Fibroblast of lung (primary cell): ENCODE measurements at regions not wholly inside any gene's neighbourhood (a gene's known extent, or its start where the extent isn't known, plus 50 kb on each side); places are given as distances from the start of the nearest gene placed in this dataset.

Source experiments
- DNase-seq, 2 donors: peaks; one replicate each; pipeline versions ENCODE4 v3.0.0 to v3.0.0-alpha.2; 2010; ENCODE audit warnings: low read depth in 2 of 2
- H2AFZ ChIP-seq: 2 replicates; pipeline ENCODE4 v1.5.1; 2012; ENCODE audit warnings: low read length, control low read depth, inconsistent platforms
- H3K27ac ChIP-seq: 2 replicates; pipeline ENCODE4 v1.5.1; 2011; ENCODE audit warnings: low read length, control low read depth; ENCODE audit not compliant: insufficient read depth
- H3K27me3 ChIP-seq: 2 replicates; pipeline ENCODE4 v1.5.1; 2011; ENCODE audit warnings: mild to moderate bottlenecking, low read length; ENCODE audit not compliant: control insufficient read depth, insufficient read depth
- H3K36me3 ChIP-seq: 2 replicates; pipeline ENCODE4 v1.5.1; 2011; ENCODE audit warnings: low read length; ENCODE audit not compliant: control insufficient read depth, insufficient read depth
- H3K4me1 ChIP-seq: 2 replicates; pipeline ENCODE4 v1.5.1; 2011; ENCODE audit warnings: low read length; ENCODE audit not compliant: control insufficient read depth, insufficient read depth; ENCODE audit errors: extremely low read depth
- H3K4me2 ChIP-seq: 2 replicates; pipeline ENCODE4 v1.5.1; 2011; ENCODE audit warnings: low read length, control low read depth; ENCODE audit not compliant: insufficient read depth; ENCODE audit errors: extremely low read depth
- H3K4me3 ChIP-seq, 4 experiments: fragments of 200-600 bp in 1 of 4; sonication (generic) in 1 of 4; replicated peaks in 1 of 4; 2 replicates each; pipeline ENCODE4 v1.5.1; 2011 to 2016; ENCODE audit warnings: low read length in 4 of 4, low read depth in 3 of 4, mild to moderate bottlenecking in 3 of 4, control low read depth in 2 of 4, inconsistent platforms in 1 of 4, mixed read lengths in 1 of 4; ENCODE audit not compliant: insufficient read depth in 1 of 4; ENCODE audit errors: control extremely low read depth in 1 of 4
- H3K79me2 ChIP-seq: 2 replicates; pipeline ENCODE4 v1.5.1; 2012; ENCODE audit warnings: mild to moderate bottlenecking, low read length, inconsistent platforms; ENCODE audit not compliant: control insufficient read depth, insufficient read depth
- H3K9ac ChIP-seq: 2 replicates; pipeline ENCODE4 v1.5.1; 2011; ENCODE audit warnings: mild to moderate bottlenecking, low read length, control low read depth; ENCODE audit not compliant: insufficient read depth
- H3K9me3 ChIP-seq: 2 replicates; pipeline ENCODE4 v1.5.1; 2012; ENCODE audit warnings: low read depth, low read length; ENCODE audit not compliant: control insufficient read depth, insufficient read depth
- H4K20me1 ChIP-seq: 2 replicates; pipeline ENCODE4 v1.5.1; 2011; ENCODE audit warnings: low read length; ENCODE audit not compliant: control insufficient read depth, insufficient read depth; ENCODE audit errors: extremely low read depth
- EZH2 ChIP-seq: IDR thresholded peaks from 2 replicates; pipeline ENCODE4 v1.5.1; 2012; ENCODE audit warnings: low read length, control low read depth, mild to moderate bottlenecking; ENCODE audit errors: missing control alignments
- TF ChIP-seq, protein P1 (sequence below), 2 donors: IDR thresholded peaks in 1 of 2; conservative IDR thresholded peaks in 1 of 2; 1 replicate in 1 of 2; 2 replicates in 1 of 2; pipeline ENCODE4 v1.5.1; 2011 to 2012; ENCODE audit warnings: low read length in 2 of 2, control low read depth in 1 of 2, inconsistent platforms in 1 of 2, low read depth in 1 of 2, mild to moderate bottlenecking in 1 of 2

- no peaks in the 10 kb centered on the region for H3K9me3 ChIP-seq
- TF ChIP-seq EZH2 = no peak
- TF ChIP-seq, protein P1, sequence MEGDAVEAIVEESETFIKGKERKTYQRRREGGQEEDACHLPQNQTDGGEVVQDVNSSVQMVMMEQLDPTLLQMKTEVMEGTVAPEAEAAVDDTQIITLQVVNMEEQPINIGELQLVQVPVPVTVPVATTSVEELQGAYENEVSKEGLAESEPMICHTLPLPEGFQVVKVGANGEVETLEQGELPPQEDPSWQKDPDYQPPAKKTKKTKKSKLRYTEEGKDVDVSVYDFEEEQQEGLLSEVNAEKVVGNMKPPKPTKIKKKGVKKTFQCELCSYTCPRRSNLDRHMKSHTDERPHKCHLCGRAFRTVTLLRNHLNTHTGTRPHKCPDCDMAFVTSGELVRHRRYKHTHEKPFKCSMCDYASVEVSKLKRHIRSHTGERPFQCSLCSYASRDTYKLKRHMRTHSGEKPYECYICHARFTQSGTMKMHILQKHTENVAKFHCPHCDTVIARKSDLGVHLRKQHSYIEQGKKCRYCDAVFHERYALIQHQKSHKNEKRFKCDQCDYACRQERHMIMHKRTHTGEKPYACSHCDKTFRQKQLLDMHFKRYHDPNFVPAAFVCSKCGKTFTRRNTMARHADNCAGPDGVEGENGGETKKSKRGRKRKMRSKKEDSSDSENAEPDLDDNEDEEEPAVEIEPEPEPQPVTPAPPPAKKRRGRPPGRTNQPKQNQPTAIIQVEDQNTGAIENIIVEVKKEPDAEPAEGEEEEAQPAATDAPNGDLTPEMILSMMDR (conservative IDR thresholded peaks at IDR 0.05 in 1 of 2, IDR thresholded peaks at IDR 0.05 in 1 of 2; ENCODE audit: low read depth in 1 of 2, low read length in 2 of 2) = no peak
Observed at GRCh38 chr4:56224641-56225040, 162.7 kb downstream of the AASDH start.

GRCh38 chr4:56222514-56222913 is 164.8 kb downstream of the AASDH start:
- no peaks in the 10 kb centered on the region for H3K27me3 ChIP-seq
- H3K27ac ChIP-seq = no peak overlapping the region
- H3K36me3 ChIP-seq = no peaks in the 10 kb centered on the region
- no peak overlapping the region for H3K9ac ChIP-seq
- TF ChIP-seq, protein P1 (conservative IDR thresholded peaks at IDR 0.05 in 1 of 2, IDR thresholded peaks at IDR 0.05 in 1 of 2; ENCODE audit: low read depth in 1 of 2, low read length in 2 of 2) = no peak
- TF ChIP-seq EZH2 = no peak
- H3K4me1 ChIP-seq = no peaks in the 10 kb centered on the region
- no peaks in the 10 kb centered on the region for H3K79me2 ChIP-seq
- H3K9me3 ChIP-seq = no peaks in the 10 kb centered on the region
- no peak overlapping the region for H2AFZ ChIP-seq
- no peak for DNase-seq
- no peaks in the 10 kb centered on the region for H4K20me1 ChIP-seq
- no peak overlapping the region for H3K4me3 ChIP-seq
- H3K4me2 ChIP-seq = no peak overlapping the region

More at GRCh38 chr4:56224641-56225040, 162.7 kb downstream of the AASDH start:
- no peak overlapping the region for H3K27ac ChIP-seq
- H4K20me1 ChIP-seq = no peaks in the 10 kb centered on the region
- no peaks in the 10 kb centered on the region for H3K36me3 ChIP-seq
- H3K4me2 ChIP-seq = no peak overlapping the region
- no peak overlapping the region for H2AFZ ChIP-seq
- no peak for DNase-seq
- no peak overlapping the region for H3K9ac ChIP-seq
- H3K27me3 ChIP-seq = no peaks in the 10 kb centered on the region
- no peaks in the 10 kb centered on the region for H3K79me2 ChIP-seq
- no peak overlapping the region for H3K4me3 ChIP-seq
- no peaks in the 10 kb centered on the region for H3K4me1 ChIP-seq

- Histone ChIP-seq H3K27ac (no peak overlapping the region), H3K4me2 (no peak overlapping the region), H3K79me2 (no peaks in the 10 kb centered on the region), H3K9ac (no peak overlapping the region), H3K27me3 (no peaks in the 10 kb centered on the region), H3K9me3 (no peaks in the 10 kb centered on the region), H4K20me1 (no peaks in the 10 kb centered on the region), H3K4me1 (no peaks in the 10 kb centered on the region), H3K4me3 (no peak overlapping the region), H3K36me3 (no peaks in the 10 kb centered on the region), H2AFZ (no peak overlapping the region)
- DNase-seq = peak; percentile 41 to 76
- TF ChIP-seq, protein P1 (conservative IDR thresholded peaks at IDR 0.05 in 1 of 2, IDR thresholded peaks at IDR 0.05 in 1 of 2; ENCODE audit: low read depth in 1 of 2, low read length in 2 of 2) = no peak
- no peak for TF ChIP-seq EZH2
Observed at GRCh38 chr4:56220261-56220660, 167.0 kb downstream of the AASDH start.
